Upper lobe of left lung (tissue), 4 donors: ENCODE measurements at regions not wholly inside any gene's neighbourhood (a gene's known extent, or its start where the extent isn't known, plus 50 kb on each side); places are given as distances from the start of the nearest gene placed in this dataset.

Source experiments
- EP300 ChIP-seq, 4 donors: sonication (generic); formaldehyde crosslinking; IDR thresholded peaks; one replicate each; pipeline ENCODE4 v1.5.1; 2017; ENCODE audit warnings: antibody characterized with exemption in 4 of 4, control low read depth in 2 of 4
- POLR2A ChIP-seq, 4 donors: fragments of 450-650 bp; IDR thresholded peaks; one replicate each; pipeline ENCODE4 v1.5.1; 2016 to 2017; ENCODE audit warnings: antibody characterized with exemption in 4 of 4, mild to moderate bottlenecking in 2 of 4
- POLR2AphosphoS5 ChIP-seq, 2 donors: sonication (generic); formaldehyde crosslinking; IDR thresholded peaks; one replicate each; pipeline ENCODE4 v1.5.1; 2017; ENCODE audit warnings: antibody characterized with exemption in 2 of 2
- TF ChIP-seq, protein P1 (sequence below), 6 experiments: fragments of 450-650 bp in 4 of 6; fragments of 200-600 bp in 2 of 6; sonication (generic) in 2 of 6; IDR thresholded peaks; one replicate each; pipeline ENCODE4 v1.5.1; 2016 to 2019; ENCODE audit warnings: antibody characterized with exemption in 6 of 6

GRCh38 chr2:236689981-236690380 lies 120.4 kb downstream of the ACKR3 start:
- TF ChIP-seq, protein P1, sequence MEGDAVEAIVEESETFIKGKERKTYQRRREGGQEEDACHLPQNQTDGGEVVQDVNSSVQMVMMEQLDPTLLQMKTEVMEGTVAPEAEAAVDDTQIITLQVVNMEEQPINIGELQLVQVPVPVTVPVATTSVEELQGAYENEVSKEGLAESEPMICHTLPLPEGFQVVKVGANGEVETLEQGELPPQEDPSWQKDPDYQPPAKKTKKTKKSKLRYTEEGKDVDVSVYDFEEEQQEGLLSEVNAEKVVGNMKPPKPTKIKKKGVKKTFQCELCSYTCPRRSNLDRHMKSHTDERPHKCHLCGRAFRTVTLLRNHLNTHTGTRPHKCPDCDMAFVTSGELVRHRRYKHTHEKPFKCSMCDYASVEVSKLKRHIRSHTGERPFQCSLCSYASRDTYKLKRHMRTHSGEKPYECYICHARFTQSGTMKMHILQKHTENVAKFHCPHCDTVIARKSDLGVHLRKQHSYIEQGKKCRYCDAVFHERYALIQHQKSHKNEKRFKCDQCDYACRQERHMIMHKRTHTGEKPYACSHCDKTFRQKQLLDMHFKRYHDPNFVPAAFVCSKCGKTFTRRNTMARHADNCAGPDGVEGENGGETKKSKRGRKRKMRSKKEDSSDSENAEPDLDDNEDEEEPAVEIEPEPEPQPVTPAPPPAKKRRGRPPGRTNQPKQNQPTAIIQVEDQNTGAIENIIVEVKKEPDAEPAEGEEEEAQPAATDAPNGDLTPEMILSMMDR (IDR thresholded peaks at IDR 0.05) = no peak
- no peak for TF ChIP-seq POLR2AphosphoS5 (IDR thresholded peaks at IDR 0.05)
- TF ChIP-seq POLR2A (IDR thresholded peaks at IDR 0.05) = no peak
- no peak for TF ChIP-seq EP300 (IDR thresholded peaks at IDR 0.05)
